GM10847 (cell line): ENCODE measurements at regions not wholly inside any gene's neighbourhood (a gene's known extent, or its start where the extent isn't known, plus 50 kb on each side); places are given as distances from the start of the nearest gene placed in this dataset.

Experiments used
- POLR2A ChIP-seq: IDR thresholded peaks from 2 replicates; pipeline ENCODE4 v1.6.1; 2011; ENCODE audit not compliant: insufficient read length; ENCODE audit errors: extremely low read depth

- no peak for TF ChIP-seq POLR2A
These were observed 341.5 kb upstream of the PKDCC start for GRCh38 chr2:41706286-41706685.

- no peak for TF ChIP-seq POLR2A
These were observed 339.9 kb upstream of the PKDCC start for GRCh38 chr2:41707790-41708451.

GRCh38 chr2:41709702-41710599 lies 337.9 kb upstream of the PKDCC start:
- TF ChIP-seq POLR2A, result no peak

DNA sequence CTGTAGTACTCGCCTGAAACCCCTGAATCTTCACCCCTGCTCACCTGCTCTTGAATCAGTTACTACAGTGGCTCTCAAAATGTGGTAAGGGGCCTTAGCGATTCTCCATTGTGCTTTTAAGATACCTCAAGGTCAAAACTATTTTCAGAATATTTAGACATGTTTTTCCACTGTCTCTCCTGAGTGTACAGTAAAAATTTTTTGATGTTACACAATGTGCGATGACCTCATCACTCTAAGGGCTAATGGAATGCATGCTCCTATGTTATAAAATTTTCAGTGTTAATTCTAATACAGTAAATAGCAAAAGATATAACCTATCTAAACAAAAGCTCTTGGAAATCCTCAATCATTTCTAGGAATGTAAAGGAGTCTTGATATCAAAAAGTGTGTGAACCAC lies 336.9 kb upstream of the PKDCC start:
- TF ChIP-seq POLR2A, result no peak

- no peak for TF ChIP-seq POLR2A
These were observed 336.1 kb upstream of the PKDCC start for GRCh38 chr2:41711736-41712135.

GRCh38 chr2:41716497-41716896 lies 331.3 kb upstream of the PKDCC start:
- no peak for TF ChIP-seq POLR2A

GRCh38 chr2:41717839-41718238 lies 330.0 kb upstream of the PKDCC start:
- TF ChIP-seq POLR2A, result no peak

DNA sequence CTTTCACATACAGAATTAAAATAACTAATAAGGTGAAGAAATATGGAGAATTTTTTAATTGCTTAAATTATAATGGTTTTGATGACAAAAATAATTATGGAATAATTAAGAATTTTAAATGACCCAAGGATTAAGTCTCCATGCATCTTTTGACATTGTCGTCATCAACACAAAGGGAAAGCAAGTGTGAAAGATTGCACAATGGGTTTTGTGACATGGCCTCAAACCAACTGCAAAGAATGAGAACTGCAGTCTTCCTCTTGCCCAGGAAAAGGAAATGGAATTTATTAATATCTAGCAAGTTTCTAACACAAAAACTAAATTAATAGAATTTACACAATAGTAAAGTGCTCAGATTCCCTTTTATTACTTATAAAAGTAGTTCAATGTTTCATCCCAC lies 329.1 kb upstream of the PKDCC start:
- TF ChIP-seq POLR2A, result no peak

DNA sequence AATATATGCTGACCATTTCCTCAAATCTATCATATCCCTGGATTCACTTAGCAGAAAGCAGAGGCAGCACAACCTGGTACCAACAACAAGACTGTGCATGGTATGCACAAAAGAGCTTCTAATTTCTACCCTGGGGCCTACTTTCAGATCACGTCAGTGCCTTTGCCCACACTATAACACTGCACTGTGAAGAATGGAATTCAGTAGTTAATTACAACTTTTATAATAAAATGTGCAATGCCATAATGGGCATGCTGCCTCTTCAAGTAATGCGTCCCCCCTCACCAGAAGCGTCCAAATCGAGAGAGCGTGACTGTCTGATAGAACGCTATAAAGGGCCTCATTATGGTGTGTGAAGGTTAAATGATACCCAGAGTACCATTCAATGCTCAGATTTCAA lies 328.1 kb upstream of the PKDCC start:
- no peak for TF ChIP-seq POLR2A

DNA sequence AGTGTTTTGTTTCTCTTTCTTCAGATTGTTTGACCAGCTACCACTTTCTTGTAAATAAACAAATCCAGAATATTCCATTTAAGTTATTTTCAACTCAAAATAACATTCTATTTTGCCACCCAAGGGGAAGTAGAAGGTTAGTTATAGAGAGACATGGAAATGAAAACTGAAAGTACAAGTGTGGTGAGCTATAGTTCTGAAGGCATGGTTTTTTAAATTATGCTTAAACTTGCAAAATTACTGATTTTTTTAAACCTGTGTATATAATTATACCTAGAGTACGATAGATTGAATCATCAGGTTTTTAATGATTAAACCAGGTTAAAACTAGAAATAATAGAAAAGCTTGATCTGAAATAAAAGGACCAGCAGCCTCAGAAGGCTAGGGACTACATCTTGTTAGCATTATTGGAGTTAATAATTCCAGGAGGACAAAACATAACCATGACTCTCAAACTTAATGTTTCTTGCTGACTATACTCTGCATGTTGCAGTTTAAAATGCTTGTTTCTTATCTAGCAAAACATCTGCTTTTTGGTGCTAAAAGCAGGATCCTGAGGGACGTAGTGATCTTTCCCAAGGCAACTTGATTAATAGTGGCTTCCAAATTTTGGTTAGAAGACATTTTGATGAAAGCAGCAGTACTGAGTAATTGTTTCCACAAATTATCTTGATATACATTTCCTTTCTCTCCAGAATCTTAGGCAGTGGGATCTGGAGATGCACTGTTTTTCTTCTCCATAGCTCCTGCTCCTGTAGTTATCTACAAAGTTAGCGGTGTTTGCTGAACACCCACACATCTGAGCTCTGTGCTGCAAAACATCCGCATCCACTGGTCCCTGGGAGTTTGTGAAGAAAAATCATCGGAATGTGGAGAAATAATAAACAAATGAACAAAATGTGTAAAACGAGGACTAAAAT lies 327.2 kb upstream of the PKDCC start:
- TF ChIP-seq POLR2A, result no peak

DNA sequence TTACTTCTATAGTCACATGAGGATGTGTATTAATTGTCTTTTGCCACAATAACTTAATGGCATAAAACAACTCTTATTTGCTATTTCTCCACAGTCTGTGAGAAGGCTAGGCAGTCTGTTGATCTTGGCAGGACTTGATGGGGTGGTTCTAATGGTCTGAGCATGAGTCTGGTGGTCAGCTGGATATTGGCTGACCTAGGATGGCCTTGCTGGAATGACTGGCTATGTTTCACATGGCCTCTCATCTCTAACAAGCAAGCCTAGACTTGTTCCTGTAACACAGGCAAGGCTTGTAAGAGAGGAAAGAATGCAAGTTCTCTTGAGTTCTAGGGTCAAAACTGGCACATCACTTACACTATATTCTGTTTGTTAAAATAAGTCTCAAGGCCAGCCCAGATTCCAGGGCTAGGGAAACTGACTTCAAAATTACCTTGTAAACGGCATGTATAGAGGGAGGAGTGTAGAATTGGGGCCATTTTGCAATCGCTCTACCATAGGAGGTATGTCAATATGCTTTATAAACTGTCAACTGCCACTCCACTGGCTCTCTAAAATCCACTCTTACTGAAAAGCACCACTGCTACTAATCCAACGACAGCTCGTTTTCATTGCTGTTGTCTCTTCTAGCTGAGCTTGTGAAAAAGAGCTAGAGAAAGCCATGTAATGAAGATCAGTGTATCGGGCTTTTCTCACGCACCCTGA lies 325.0 kb upstream of the PKDCC start:
- TF ChIP-seq POLR2A, result no peak

DNA sequence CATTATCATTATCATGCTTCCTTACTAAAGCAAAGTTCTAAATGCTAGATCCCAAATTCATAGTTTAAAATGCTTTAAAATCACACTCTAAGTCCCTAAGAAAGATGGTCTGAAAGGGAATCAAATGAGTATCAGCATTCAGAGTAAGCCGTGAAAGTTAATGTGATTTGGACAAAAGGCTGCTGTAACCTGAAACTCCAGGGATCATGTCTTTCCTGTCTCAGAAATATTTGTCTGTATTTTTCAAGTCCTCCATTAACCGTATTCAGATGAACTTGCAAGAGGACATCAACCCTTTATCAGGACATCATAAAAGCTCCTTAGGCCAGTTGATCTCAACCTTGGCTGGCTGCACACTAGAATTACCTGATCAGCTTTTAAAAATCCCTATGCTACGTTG lies 324.3 kb upstream of the PKDCC start:
- TF ChIP-seq POLR2A, result no peak

- no peak for TF ChIP-seq POLR2A
These were observed 323.4 kb upstream of the PKDCC start for GRCh38 chr2:41724465-41724864.

DNA sequence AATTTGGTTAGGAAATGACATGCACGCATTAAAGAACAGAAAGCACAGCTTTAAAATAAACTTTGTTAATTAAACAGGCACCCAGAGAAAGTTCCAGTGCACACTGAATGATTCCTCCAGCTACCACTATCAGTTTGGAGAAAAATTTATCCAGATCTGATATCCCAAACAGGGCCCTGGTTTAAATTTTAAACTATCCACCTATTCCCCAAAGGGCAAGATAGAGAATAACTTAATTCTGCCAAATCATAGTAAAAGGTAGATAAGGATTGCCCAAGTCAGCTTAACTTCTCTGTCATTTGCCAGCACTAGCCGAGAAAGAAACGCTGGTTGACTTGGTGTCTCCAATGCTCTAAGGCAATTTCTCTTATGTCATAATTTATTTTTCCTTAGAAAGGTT lies 321.9 kb upstream of the PKDCC start:
- no peak for TF ChIP-seq POLR2A

- TF ChIP-seq POLR2A, result no peak
These were observed 321.5 kb upstream of the PKDCC start for GRCh38 chr2:41726364-41726763.

GRCh38 chr2:41727152-41727551 lies 320.7 kb upstream of the PKDCC start:
- TF ChIP-seq POLR2A, result no peak

GRCh38 chr2:41727711-41728110 lies 320.1 kb upstream of the PKDCC start:
- no peak for TF ChIP-seq POLR2A
